ENCODE measurements at regions not wholly inside any gene's neighbourhood (a gene's known extent, or its start where the extent isn't known, plus 50 kb on each side); places are given as distances from the start of the nearest gene placed in this dataset.
"Not testable (repeated sequence)": the region's sequence is repeated elsewhere in the genome, so short reads cannot be mapped to it uniquely, and the experiment has no call there.

GRCh38 chr1:60850084-60850483 lies 232.3 kb upstream of the NFIA start:
- H3K4me3 ChIP-seq (ENCODE audit: low read depth, low read length) = no peak overlapping the region
- FAIRE-seq = no peak
- TF ChIP-seq CTCF (IDR thresholded peaks at IDR 0.05; ENCODE audit: insufficient read depth, low read length, severe bottlenecking) = no peak
- DNase-seq (ENCODE audit: low read depth) = no peak
- no peaks in the 10 kb centered on the region for H3K27me3 ChIP-seq (ENCODE audit: control insufficient read depth, insufficient read depth, low read length)
- H3K36me3 ChIP-seq (ENCODE audit: control insufficient read depth, insufficient read depth, low read length) = no peaks in the 10 kb centered on the region

GRCh38 chr1:60849401-60849800 lies 233.0 kb upstream of the NFIA start:
- no peaks in the 10 kb centered on the region for H3K27me3 ChIP-seq (ENCODE audit: control insufficient read depth, insufficient read depth, low read length)
- H3K36me3 ChIP-seq (ENCODE audit: control insufficient read depth, insufficient read depth, low read length) = no peaks in the 10 kb centered on the region
- DNase-seq (ENCODE audit: low read depth) (no peak), FAIRE-seq (no peak)
- no peak for TF ChIP-seq CTCF (IDR thresholded peaks at IDR 0.05; ENCODE audit: insufficient read depth, low read length, severe bottlenecking)
- H3K4me3 ChIP-seq (ENCODE audit: low read depth, low read length) = no peak overlapping the region

GRCh38 chr1:60848583-60849188 lies 233.7 kb upstream of the NFIA start:
- Histone ChIP-seq H3K4me3 (ENCODE audit: low read depth, low read length) (no peak overlapping the region), H3K36me3 (ENCODE audit: control insufficient read depth, insufficient read depth, low read length) (no peaks in the 10 kb centered on the region), H3K27me3 (ENCODE audit: control insufficient read depth, insufficient read depth, low read length) (no peaks in the 10 kb centered on the region)
- peak; percentile 55 for DNase-seq (ENCODE audit: low read depth)
- TF ChIP-seq CTCF (IDR thresholded peaks at IDR 0.05; ENCODE audit: insufficient read depth, low read length, severe bottlenecking) = peak; percentile 54
- FAIRE-seq = no peak

GRCh38 chr1:60847855-60848582 lies 234.3 kb upstream of the NFIA start:
- TF ChIP-seq CTCF (IDR thresholded peaks at IDR 0.05; ENCODE audit: insufficient read depth, low read length, severe bottlenecking) = no peak
- DNase-seq (ENCODE audit: low read depth) = no peak
- Histone ChIP-seq H3K4me3 (ENCODE audit: low read depth, low read length) (no peak overlapping the region), H3K36me3 (ENCODE audit: control insufficient read depth, insufficient read depth, low read length) (no peaks in the 10 kb centered on the region), H3K27me3 (ENCODE audit: control insufficient read depth, insufficient read depth, low read length) (no peaks in the 10 kb centered on the region)
- no peak for FAIRE-seq

- TF ChIP-seq CTCF (IDR thresholded peaks at IDR 0.05; ENCODE audit: insufficient read depth, low read length, severe bottlenecking) = no peak
- Histone ChIP-seq H3K36me3 (ENCODE audit: control insufficient read depth, insufficient read depth, low read length) (no peaks in the 10 kb centered on the region), H3K27me3 (ENCODE audit: control insufficient read depth, insufficient read depth, low read length) (no peaks in the 10 kb centered on the region), H3K4me3 (ENCODE audit: low read depth, low read length) (no peak overlapping the region)
- FAIRE-seq (no peak), DNase-seq (ENCODE audit: low read depth) (no peak)
These were observed 235.0 kb upstream of the NFIA start for GRCh38 chr1:60847391-60847790.

GRCh38 chr1:60845659-60846058 lies 236.7 kb upstream of the NFIA start:
- FAIRE-seq = not testable (repeated sequence)

More at GRCh38 chr1:60845659-60846058, 236.7 kb upstream of the NFIA start:
- not testable (repeated sequence) for H3K27me3 ChIP-seq (ENCODE audit: control insufficient read depth, insufficient read depth, low read length); H3K4me3 ChIP-seq (ENCODE audit: low read depth, low read length); DNase-seq (ENCODE audit: low read depth); H3K36me3 ChIP-seq (ENCODE audit: control insufficient read depth, insufficient read depth, low read length)

All from bronchial epithelial cell (primary cell).